ENCODE measurements at regions not wholly inside any gene's neighbourhood (a gene's known extent, or its start where the extent isn't known, plus 50 kb on each side); places are given as distances from the start of the nearest gene placed in this dataset.

DNA sequence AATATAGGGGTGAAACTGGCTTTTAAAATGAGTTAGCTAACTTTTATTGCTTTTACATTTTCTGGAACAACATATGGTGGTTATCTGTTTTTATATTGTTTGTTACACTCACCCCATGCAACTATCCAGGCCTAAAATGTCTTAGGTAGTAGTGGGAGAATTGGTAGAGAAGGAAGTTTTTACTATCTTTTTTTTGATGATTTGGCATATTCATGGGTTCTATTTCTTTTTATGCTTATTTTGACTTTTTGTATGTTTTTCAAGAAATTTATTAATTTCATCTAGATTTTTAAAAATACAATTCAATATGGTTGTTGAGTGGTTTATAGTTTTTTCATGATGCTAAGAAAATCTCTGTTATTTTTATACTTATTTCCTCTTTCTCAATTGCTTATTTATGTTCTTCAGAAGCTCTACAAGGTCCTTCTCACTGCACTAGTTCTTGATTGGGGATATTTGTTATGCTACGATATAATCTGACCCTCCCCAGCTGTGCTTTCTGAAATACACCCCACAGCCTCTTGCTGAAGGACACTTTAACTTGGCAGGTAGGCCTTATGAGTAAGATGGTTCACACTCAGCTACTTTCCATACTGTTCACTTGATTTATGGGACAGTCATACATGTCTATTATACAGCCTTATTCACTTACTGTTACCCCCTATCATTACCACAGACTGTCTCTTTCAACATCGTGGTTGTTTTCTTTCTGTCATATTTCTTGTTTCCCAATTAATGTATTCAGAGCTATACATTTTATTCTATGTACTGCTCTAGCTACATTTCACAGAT is 431.2 kb downstream of the METTL15 start:
- Mint-ChIP-seq H3K27me3 (ENCODE audit: low read depth) (no peaks in the 10 kb centered on the region), H3K4me3 (ENCODE audit: unreplicated experiment) (no peak overlapping the region), H3K9me3 (ENCODE audit: low read depth) (peaks cover 6% of the 10 kb centered on the region), H3K27ac (ENCODE audit: unreplicated experiment) (no peak overlapping the region), H3K4me1 (ENCODE audit: low read depth) (no peaks in the 10 kb centered on the region), H3K36me3 (ENCODE audit: low read depth) (no peaks in the 10 kb centered on the region)
- no peak for DNase-seq (ENCODE audit: low spot score)
- TF ChIP-seq, protein P1, sequence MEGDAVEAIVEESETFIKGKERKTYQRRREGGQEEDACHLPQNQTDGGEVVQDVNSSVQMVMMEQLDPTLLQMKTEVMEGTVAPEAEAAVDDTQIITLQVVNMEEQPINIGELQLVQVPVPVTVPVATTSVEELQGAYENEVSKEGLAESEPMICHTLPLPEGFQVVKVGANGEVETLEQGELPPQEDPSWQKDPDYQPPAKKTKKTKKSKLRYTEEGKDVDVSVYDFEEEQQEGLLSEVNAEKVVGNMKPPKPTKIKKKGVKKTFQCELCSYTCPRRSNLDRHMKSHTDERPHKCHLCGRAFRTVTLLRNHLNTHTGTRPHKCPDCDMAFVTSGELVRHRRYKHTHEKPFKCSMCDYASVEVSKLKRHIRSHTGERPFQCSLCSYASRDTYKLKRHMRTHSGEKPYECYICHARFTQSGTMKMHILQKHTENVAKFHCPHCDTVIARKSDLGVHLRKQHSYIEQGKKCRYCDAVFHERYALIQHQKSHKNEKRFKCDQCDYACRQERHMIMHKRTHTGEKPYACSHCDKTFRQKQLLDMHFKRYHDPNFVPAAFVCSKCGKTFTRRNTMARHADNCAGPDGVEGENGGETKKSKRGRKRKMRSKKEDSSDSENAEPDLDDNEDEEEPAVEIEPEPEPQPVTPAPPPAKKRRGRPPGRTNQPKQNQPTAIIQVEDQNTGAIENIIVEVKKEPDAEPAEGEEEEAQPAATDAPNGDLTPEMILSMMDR (IDR thresholded peaks at IDR 0.05) = no peak

DNA sequence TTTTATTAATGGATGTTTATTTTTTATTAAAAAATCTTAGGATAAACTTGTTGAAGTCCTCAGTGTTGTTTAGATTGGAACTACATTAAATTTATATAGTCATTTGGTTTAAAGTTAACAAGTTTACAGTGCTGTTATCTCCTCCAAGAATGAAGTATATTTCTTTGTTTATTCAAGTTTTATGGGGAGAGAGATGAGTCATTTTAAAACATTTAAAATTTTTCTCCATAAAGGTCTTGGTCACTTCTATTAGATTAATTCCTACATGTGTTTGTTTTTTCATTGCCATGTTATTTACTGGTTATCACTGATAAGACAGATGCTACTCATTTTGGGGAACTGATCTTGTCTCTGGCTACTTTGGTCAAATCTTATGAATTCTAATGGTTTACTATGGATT is 429.6 kb downstream of the METTL15 start:
- no peak for DNase-seq (ENCODE audit: low spot score)
- TF ChIP-seq, protein P1 (IDR thresholded peaks at IDR 0.05) = no peak
- H3K27me3 Mint-ChIP-seq (ENCODE audit: low read depth) = no peaks in the 10 kb centered on the region
- H3K27ac Mint-ChIP-seq (ENCODE audit: unreplicated experiment) = no peak overlapping the region
- no peak overlapping the region for H3K4me3 Mint-ChIP-seq (ENCODE audit: unreplicated experiment)
- no peaks in the 10 kb centered on the region for H3K4me1 Mint-ChIP-seq (ENCODE audit: low read depth)
- H3K36me3 Mint-ChIP-seq (ENCODE audit: low read depth) = no peaks in the 10 kb centered on the region
- H3K9me3 Mint-ChIP-seq (ENCODE audit: low read depth) = peaks cover 6% of the 10 kb centered on the region

DNA sequence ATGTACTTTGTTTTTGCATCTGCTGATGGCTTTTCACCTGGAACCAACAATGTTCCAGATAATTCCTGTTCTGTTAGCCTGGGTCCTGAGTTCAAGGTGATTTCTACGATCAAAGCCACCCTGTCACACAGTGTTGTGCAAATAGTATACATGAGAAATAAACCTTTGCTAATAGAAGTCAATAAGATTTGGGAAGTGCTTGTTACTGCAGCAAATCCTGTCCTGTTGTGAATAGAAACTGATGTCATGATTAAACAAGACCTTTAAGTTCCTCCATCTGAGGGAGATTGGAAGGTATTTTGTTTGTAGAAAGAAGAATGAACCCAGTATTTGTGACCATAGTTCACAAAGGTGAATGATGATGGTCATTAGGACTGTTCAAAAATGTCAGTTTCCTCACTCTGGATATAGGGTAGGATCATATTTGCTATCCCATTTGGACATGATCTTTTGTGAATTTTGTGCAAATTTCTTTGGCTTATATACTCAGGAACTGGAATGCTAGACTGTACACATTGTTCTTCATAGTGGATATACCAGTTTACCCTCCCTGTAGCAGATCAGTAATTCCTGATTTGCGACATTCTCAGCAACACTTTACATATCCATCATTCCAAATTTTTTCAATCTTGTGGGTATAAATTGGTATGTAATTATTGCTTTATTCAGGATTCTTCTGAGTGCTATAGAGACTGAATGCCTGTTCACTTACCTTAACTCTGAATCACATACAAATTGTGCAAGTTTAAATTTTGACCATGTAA is 428.5 kb downstream of the METTL15 start:
- H3K27ac Mint-ChIP-seq (ENCODE audit: unreplicated experiment) = no peak overlapping the region
- no peak for DNase-seq (ENCODE audit: low spot score)
- no peaks in the 10 kb centered on the region for H3K36me3 Mint-ChIP-seq (ENCODE audit: low read depth)
- H3K27me3 Mint-ChIP-seq (ENCODE audit: low read depth) = no peaks in the 10 kb centered on the region
- H3K4me3 Mint-ChIP-seq (ENCODE audit: unreplicated experiment) = no peak overlapping the region
- peaks cover 6% of the 10 kb centered on the region for H3K9me3 Mint-ChIP-seq (ENCODE audit: low read depth)
- H3K4me1 Mint-ChIP-seq (ENCODE audit: low read depth) = no peaks in the 10 kb centered on the region
- TF ChIP-seq, protein P1 (IDR thresholded peaks at IDR 0.05) = no peak

DNA sequence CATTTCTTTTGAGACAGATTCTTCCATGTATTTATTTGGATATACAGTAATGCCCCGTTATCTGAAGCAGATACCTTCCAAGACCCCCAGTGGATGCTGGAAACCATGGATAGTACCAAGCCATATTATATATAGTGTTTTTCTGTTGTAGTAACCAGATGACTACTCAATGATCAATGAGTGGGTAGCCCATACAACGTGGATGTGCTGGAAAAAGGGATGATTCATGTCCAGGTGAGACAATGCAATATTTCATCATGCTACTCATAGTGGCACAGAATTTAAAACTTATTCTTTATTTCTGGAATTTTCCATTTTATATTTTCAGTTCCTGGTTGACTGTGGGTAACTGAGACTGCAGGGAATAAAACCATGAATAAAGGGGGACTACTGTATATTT is 427.5 kb downstream of the METTL15 start:
- H3K27me3 Mint-ChIP-seq (ENCODE audit: low read depth) = no peaks in the 10 kb centered on the region
- H3K4me1 Mint-ChIP-seq (ENCODE audit: low read depth) = no peaks in the 10 kb centered on the region
- no peak for DNase-seq (ENCODE audit: low spot score)
- TF ChIP-seq, protein P1 (IDR thresholded peaks at IDR 0.05) = no peak
- no peak overlapping the region for H3K27ac Mint-ChIP-seq (ENCODE audit: unreplicated experiment)
- no peaks in the 10 kb centered on the region for H3K36me3 Mint-ChIP-seq (ENCODE audit: low read depth)
- H3K4me3 Mint-ChIP-seq (ENCODE audit: unreplicated experiment) = no peak overlapping the region
- H3K9me3 Mint-ChIP-seq (ENCODE audit: low read depth) = peaks cover 6% of the 10 kb centered on the region

DNA sequence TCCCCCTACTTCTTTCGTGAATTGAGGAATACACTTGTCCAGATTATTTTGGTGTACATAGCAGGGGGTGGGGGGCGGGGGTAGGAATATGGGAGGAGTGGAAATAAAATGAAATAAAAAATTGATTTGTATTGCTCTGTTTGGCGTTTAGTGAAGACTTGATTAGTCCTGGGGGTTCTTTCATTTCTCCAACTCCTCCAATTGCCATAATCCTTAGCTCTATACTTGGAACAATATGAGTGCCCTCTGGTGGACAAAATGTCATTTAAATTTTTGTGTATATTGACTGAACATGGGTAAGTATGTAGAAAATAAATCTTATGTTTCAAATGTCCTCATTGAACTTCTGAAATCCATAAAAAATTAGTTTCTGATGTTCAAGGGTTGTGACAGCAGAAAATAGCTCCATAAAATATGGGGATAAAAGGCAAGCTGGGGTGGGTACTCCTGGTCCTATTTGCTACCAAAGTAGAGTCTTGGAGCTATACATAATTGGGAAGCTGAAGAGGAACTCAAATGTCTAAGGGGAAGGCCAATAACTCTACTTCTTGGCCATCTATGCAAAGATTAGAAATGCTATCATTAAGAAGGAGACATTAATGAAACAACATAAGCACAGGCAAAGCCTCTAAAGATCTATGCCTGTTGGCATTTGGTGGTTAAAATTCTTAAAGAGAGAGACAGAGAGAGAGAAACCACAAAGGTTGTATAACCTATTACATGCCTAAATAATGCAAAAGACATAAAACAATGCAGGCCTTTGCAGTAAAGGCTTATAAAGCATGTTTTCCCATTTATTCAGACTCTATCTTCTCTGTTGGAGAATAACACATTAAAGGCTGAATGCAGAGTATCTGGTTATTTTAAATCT is 421.6 kb downstream of the METTL15 start:
- peaks cover 6% of the 10 kb centered on the region for H3K36me3 Mint-ChIP-seq (ENCODE audit: low read depth)
- H3K27ac Mint-ChIP-seq (ENCODE audit: unreplicated experiment) = no peak overlapping the region
- no peak for DNase-seq (ENCODE audit: low spot score)
- TF ChIP-seq, protein P1 (IDR thresholded peaks at IDR 0.05) = peak; percentile 85
- no peaks in the 10 kb centered on the region for H3K27me3 Mint-ChIP-seq (ENCODE audit: low read depth)
- H3K4me1 Mint-ChIP-seq (ENCODE audit: low read depth) = peaks cover 8% of the 10 kb centered on the region
- peaks cover 17% of the 10 kb centered on the region for H3K9me3 Mint-ChIP-seq (ENCODE audit: low read depth)
- no peak overlapping the region for H3K4me3 Mint-ChIP-seq (ENCODE audit: unreplicated experiment)

Measured in chondrocyte (in vitro differentiated cells).